ENCODE measurements at regions not wholly inside any gene's neighbourhood (a gene's known extent, or its start where the extent isn't known, plus 50 kb on each side); places are given as distances from the start of the nearest gene placed in this dataset.

DNA sequence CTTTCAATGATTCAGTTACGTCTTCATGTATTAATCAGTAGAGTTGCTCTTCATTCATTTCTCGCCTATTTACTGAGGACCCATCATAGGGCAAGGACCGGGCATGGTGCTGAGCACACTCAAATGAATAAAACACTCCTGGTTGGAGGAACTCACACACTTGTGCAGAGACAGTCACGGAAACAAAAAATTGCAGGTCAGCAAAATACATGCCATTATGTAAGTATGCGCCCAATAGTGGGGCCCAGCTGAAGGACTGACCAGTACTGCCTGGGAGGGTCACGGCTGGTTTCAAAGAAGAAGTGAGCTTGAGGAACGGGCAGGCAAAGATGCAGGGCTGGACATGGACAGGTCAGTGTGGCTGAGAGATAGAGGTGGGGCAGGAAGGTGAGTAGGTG, 102.9 kb downstream of the DDX1 start:
- TF ChIP-seq POLR2A (IDR thresholded peaks at IDR 0.05; ENCODE audit: low read depth, low read length) (no peak), POLR2AphosphoS5 (IDR thresholded peaks at IDR 0.05; ENCODE audit: low read depth, low read length) (no peak), SPI1 (IDR thresholded peaks at IDR 0.05; ENCODE audit: low read depth, low read length) (no peak), TAF1 (IDR thresholded peaks at IDR 0.05; ENCODE audit: low read depth, low read length) (no peak), POU2F2 (IDR thresholded peaks at IDR 0.05; ENCODE audit: low read depth, low read length) (no peak)
